ENCODE measurements at regions not wholly inside any gene's neighbourhood (a gene's known extent, or its start where the extent isn't known, plus 50 kb on each side); places are given as distances from the start of the nearest gene placed in this dataset.

DNA sequence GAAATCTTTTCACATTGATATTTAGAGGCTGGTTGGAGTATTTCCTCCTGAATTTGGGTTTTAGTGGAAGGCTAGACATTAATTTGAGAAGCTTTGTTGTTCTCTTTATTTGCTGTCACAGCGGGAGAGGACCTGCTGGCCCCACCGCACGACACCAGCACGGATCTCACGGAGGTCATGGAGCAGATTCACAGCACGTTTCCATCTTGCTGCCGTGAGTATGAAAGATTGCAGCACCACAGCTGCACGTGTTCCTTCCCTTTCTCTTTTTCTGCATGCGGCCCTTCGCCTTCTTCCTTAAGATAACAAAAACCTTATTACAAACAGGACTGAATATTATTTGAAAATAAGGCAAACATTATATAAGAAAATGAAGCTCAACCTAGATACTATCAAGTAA is 555.5 kb downstream of the UTRN start:
- no peak for DNase-seq (ENCODE audit: low spot score in 2 of 2)
- no peak for FAIRE-seq

DNA sequence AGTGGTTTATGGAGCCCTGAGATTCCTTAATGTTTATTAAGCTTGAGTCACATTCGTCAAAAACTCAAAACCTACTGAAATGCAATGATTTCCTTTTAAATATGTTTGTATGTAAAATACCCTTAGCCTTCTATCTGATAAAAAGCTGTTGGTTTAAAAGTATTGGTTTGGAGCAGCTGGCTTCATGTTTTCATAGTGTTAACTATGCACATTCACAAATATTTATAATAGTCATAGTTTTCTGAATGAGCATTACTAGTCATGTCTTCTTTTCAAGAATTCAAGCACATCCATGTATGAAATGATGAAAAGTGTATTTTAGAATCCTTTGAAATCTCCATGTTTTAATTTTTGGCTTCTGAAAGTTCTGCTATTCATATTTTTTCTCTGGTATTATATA is 558.6 kb downstream of the UTRN start:
- no peak for DNase-seq (ENCODE audit: low spot score in 2 of 2)
- FAIRE-seq, result no peak

DNA sequence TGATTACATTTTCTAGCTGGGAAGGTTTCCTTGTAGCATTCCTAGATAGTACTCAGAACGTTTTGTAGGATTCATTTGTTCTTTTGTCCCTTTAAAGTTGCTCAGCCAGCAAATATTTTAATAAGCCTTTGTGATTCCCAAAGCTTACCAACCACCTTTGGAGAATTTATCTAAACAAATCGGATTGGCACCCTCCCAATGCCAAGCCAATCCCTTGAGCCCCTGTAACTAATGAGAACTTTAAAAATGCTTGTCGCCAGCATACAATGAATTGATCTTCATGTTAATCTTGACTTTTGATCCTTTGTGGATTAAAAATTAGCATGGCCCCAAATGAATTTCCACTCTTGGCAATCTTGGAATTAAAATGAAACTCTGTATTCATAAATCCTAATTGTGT is 559.5 kb downstream of the UTRN start:
- DNase-seq (ENCODE audit: low spot score in 2 of 2) (no peak), FAIRE-seq (no peak)

DNA sequence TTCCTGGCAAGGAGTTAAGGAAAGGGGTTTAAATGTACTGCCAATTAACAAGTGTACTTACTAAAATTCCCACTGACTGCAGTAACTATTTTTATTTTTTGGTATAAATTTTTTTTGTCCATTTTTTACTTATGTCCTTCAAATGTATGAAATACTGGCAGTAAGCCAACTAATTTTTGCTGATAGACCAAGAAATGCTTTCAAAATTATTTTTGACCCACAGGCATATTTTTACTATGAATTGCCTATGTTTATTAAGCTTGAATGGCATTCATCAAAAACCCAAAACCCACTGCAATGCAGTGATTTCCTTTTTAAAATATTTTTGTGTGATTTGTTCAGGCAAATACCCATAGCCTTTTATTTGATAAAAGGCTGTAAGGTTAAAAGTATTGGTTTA is 560.1 kb downstream of the UTRN start:
- DNase-seq (ENCODE audit: low spot score in 2 of 2) (no peak), FAIRE-seq (no peak)

DNA sequence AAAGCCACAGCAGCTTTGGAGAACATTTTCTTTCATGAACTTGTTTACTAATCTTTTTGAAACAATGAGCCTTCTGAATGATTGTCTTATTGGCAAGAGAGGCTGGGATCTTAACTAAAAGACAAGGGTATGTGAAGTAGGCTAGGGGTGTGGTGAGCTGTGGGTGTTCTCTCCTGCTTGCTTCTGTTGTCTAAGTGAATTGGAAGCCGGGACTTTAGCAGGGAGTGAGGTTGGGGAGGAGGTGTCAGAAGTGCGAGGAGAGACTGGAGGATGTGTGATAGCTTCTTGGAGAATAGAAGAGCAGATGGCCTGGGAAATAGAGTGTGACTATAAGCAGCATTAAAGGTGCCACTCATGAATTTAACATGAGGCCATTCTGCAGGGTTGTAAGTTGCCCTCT is 562.8 kb downstream of the UTRN start:
- FAIRE-seq (no peak), DNase-seq (ENCODE audit: low spot score in 2 of 2) (peak in 1 of 2 donors; percentile 5)

DNA sequence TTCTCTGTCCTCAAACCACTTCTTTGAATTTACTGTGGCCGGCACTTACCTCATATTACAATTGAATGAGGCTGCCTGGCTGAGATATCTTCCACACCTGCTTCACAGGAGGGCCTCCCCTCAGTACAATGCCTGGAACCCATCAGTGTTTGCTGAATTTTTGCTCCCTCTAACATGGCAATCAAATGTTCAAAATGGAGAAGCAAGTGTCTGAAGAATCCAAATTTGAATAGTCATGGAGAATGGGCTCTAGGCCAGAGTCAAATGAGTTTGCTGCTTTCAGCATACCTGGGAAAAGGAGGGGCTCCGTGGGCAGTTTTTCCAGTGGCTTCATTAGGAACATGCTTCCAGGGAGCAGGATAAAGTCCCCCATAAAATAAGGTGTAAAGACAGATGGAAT is 564.8 kb downstream of the UTRN start:
- no peak for DNase-seq (ENCODE audit: low spot score in 2 of 2)
- FAIRE-seq, result no peak

DNA sequence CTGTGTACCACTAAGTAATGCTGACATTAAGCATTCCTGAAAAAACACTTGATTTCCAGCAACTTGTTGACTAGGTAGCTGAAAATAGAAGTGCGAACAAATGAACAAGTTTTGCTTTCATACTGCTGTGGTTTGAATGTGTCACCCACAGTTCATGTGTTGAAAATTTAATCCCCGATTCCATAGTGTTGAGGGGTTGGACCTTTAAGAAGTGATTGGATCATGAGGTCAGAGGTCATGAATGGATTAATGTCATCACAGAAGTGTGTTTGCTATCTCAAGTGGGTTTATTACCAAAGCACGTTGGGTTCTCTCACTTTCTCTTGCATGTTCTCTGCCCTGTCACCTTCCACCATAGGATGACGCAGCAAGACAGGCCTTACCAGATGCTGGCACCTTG is 568.5 kb downstream of the UTRN start:
- no peak for DNase-seq (ENCODE audit: low spot score in 2 of 2)
- no peak for FAIRE-seq

DNA sequence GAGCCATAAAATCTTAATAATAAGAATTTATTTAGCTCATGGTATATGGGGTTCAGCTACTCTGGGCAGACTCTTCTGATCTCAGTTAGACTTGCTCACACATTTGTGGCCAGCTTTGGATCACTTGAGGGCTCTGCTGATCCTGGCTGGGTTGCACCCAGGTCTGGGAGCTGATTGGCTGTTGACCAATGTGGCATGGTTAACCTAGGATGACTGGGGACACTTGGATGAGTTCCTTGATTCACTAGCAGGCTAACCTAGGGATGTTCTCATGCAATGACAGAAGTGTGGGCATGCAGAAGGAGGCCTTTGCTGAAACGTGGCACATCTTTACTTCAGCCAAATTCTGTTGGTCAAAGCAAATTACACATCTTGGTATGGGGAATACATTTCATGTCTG is 569.5 kb downstream of the UTRN start:
- FAIRE-seq (no peak), DNase-seq (ENCODE audit: low spot score in 2 of 2) (no peak)

DNA sequence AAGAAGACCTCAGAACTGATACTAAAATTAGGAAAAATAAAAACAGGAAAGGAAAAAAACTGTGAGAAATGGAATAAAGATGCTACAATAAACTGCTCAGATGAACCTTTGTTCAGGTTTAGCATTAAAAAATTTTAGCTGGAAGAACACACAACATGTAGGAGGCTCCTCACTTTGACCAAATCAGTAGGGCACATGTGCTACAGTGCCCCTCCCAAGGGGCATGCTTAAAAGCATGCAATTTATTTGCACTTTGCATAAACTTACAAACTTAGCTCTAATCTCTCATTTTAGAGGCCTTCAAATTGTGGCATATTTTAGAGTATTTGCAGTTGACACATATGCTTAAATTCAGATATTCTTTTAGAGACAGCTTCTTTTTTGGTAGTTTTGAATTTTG is 570.2 kb downstream of the UTRN start:
- DNase-seq (ENCODE audit: low spot score in 2 of 2) (no peak), FAIRE-seq (no peak)

DNA sequence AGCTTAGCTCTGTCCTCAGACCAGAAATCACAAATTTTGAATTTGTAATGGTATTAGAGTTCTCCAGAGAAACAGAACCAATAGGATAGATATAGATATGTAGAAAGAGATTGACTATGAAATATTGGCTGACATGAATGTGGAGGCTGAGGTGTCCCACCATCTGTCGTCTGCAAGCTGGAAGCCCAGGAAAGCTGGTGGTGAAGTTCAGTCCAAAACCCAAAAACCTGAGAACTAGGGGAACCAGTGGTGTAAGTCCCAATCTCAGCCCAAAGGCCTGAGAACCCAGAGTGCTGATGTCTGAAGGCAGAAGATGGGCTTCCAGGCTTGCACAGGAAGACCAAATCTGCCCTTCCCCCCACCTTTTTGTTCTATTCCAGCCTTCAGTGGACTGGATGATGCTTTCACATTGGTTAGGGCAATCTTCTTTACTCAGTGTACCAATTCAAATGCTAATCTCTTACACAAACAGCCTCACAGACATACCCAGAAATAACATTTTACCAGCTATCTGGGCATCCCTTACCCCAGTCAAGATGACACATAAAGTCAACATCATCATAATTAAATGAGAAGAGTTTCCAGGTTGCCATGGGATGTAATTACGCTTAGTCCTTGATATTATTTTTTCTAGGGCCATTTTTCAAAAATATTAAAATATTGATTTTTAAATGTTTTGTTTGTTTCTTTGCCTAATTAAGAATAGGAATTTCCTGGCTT is 570.8 kb downstream of the UTRN start:
- DNase-seq (ENCODE audit: low spot score in 2 of 2) (no peak), FAIRE-seq (no peak)

DNA sequence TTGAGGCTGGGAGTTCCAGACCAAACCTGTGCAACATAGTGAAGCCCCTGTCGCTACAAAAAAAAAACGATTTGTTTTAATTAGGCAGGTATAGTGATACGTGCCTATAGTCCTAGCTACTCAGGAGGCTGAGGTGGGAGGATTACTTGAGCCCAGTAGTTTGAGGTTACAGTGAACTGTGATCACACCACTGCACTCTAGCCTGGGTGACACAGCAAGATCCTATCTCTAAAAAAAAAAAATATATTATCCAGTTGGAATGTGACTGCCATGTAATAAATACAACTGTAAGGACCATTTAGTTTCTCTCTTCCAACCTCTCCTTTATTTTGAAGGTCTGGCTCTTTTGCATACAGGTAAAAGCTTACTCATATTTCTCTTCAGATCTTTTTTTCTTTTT is 571.5 kb downstream of the UTRN start:
- DNase-seq (ENCODE audit: low spot score in 2 of 2) (no peak), FAIRE-seq (no peak)

DNA sequence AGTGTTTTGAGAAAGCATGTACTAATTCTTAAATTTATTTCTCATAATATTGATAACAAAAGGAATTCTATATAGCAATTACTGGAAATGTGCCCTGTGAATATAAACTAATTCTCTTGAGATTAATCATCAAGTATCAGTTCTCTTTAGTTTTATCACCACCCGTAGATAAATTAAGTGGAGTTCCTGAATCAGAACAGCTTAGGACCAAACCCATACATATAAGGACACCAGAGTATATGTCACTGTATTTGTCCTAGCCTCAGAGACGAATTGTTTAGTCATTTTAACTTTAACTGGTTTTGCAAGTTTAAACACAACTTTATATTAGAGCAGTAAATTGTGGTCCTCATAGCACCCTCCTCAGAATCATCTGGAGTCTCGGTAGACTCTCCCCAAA is 572.0 kb downstream of the UTRN start:
- DNase-seq (ENCODE audit: low spot score in 2 of 2) (no peak), FAIRE-seq (no peak)

DNA sequence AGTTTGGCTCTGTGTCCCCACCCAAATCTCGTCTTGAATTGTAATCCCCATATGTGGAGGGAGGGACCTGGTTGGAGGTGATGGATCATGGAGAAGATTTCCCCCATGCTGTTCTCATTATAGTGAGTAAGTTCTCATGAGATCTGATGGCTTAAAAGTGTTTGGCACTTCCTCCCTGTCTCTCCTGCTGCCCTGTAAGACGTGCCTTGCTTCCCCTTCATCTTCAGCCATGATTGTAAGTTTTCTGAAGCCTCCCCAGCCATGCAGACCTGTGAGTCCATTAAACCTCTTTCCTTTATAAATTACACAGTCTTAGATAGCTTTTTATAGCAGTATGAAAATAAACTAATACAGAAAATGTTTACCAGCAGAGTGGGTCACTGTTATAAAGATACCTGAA is 577.6 kb downstream of the UTRN start:
- no peak for FAIRE-seq
- no peak for DNase-seq (ENCODE audit: low spot score in 2 of 2)

DNA sequence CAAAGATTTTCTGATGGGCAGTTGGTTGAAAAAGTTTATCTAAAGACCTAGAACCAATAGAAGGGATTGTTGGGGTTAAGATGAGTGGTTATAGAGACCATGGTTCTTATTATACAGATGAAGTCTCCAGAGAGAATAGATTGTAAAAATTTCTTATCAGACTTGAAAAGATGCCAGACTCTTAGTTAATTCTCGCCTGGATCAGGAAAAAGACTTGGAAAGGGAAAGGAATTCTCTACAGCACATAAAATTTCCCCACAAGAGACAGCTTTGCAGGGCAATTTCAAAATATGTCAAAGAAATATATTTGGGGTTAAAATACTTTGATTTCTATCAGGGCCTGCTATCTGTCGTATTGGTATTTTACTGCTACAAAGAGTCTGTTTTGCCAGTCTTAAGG is 582.6 kb downstream of the UTRN start:
- FAIRE-seq (no peak), DNase-seq (ENCODE audit: low spot score in 2 of 2) (no peak)

DNA sequence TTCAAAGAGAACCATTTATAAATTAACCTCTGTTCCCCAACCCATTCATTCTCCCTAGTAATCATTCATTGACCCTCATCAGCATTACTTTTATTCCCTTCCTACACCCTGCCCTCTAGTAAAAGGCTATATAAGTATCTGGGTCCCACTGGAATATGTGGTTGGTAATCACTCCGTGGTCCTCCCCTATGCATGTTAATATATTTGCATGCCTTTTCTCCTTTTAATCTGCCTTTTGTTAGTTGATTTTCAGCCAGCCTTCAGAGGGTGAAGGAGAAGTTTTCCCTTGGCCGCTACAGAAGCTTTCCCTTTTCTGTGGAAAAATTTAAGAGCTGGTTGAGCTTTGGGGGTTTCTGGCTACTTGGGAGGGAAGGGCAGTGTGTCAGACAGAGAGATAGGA is 585.6 kb downstream of the UTRN start:
- FAIRE-seq, result no peak
- no peak for DNase-seq (ENCODE audit: low spot score in 2 of 2)

DNA sequence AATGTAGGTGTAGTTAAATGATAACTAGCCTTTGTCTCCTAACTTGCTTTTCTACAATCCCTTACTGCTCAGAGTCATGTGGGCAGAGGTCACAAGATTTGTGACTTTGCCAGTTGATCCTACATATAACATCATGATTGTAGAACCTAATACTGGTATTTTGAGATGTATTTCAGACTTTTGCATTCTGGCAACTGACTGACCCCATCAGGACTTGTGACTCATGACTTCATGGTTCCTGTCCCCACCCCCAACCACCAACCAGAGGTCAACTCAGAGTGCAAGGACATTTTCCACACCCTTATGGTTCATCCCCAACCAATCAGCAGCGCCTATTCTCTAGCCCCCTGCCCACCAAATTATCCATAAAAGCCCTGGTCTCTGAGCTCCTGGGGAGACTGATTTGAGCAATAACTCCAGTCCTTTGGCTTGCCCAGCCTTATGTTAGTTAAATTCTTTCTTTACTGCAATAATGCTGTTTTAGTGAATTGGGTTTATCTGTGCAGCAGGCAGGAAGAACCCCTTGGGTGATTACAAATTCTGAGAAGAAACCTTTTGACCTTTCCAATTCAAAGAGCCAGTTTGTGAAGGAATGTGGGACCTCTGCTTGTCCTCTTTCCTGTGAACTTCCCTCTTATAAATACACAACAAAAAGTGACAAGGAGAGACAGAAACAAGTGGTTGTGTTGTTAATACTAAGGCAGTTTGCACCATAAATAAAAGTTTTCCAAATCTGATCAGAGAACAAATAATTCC is 588.7 kb downstream of the UTRN start:
- no peak for FAIRE-seq
- no peak for DNase-seq (ENCODE audit: low spot score in 2 of 2)

DNA sequence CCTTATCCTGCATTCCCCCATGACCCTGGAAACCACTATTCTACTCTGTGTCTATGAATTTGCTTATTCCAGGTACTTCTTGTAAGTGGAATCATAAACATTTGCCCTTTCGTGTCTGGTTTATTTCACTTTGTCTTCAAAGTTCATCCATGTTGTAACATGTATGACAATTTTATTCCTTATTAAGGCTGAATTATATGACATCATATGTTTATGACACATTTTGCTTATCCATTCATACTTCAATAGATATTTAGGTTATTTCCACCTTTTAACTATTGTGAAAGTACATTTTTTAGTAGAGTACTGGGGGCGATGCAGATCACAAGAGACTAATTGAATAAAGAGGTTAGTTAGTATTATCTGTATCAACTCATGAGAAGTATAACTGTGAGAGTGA is 591.6 kb downstream of the UTRN start:
- no peak for FAIRE-seq
- no peak for DNase-seq (ENCODE audit: low spot score in 2 of 2)

DNA sequence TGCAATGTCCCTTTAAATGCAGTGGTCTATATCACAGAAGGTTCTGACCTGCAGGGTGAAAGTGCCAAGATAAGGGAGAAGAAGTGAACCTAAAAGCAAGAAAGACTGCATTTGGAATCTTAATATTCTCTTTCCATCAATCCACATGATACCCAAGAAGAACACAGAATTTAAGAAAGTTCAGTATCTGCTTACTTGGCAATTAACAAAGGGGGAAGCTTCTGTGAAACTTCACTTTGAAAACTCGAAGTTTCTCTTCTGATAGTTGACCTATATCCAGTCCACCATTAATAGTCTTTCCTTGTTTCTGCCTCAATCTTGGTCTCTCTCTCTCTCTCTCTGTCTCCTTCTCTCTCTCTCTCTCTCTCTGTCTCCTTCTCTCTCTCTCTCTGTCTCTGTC is 592.0 kb downstream of the UTRN start:
- no peak for FAIRE-seq
- no peak for DNase-seq (ENCODE audit: low spot score in 2 of 2)

DNA sequence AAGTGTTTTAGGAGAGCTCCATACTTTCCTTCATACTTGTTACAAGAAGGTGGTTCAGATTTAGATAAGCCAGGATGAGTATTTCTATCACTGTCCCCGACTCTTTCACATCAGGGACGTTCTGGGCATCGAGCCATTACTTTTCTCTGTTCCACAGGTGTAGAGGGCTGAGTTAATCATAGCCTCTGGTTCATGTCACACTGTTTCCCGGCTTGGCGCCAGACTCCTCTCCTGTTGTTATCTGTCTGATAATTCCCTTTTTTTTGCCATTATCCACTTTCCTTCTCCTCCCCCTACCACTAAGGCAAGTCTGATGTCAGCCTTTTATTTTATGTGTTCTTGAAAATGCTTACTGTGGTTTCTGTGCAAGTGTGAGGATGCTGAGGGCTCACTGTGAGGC is 593.4 kb downstream of the UTRN start:
- no peak for DNase-seq (ENCODE audit: low spot score in 2 of 2)
- no peak for FAIRE-seq

DNA sequence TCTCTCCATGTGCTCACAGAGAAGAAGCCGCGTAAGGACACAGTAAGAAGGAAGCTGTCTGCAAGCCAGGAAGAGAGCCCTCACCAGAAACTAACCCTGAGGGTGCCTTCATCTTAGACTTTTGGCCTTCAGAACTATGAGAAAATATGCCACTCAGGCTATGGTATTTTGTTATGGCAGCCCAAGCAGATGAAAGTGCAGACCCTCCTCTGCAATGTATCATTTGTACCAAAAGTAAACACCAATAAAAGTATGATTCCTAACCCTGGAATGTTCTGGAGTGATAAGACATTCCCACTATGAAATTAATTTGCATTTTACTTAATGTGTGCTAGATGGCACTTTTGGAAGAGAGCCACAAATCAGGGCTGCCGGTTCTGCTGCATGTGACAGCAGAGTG is 594.3 kb downstream of the UTRN start:
- FAIRE-seq (no peak), DNase-seq (ENCODE audit: low spot score in 2 of 2) (no peak)

DNA sequence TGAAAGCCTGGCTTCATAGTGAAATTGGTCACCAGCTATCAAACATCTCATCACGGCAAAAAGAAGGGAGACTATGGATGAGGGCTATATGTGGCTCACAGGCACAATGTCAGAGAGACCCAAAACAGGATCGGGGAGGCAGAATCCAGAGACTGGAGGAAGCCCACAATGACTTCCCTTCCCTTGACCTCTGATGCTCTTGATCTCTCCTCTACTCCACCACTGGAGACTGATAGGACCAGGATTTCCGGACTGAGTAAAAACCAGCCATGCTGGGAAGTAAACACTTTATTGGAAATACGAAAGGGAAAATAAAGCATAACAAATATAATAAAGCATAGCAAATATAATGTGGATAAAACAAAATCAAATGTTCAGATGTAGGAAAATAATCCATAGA is 597.3 kb downstream of the UTRN start:
- DNase-seq (ENCODE audit: low spot score in 2 of 2) (no peak), FAIRE-seq (no peak)

DNA sequence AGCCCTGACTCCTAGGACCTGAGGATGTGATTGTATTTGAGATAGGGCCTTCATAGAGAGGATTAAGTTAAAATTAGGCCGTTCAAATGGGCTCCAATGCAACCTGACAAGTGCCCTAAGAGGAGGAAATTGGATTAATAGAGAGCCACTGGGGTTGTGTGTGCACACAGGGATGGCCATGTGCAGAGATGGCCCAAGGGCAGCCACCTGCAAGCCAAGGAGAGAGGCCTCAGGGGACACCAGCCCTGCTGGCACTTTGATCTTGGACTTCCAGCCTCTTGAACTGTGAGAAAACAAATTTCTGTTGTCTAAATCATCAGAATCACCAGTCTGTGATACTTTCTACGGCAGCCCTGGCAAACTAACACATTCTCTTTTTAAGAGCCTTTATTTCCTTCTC is 598.8 kb downstream of the UTRN start:
- FAIRE-seq (no peak), DNase-seq (ENCODE audit: low spot score in 2 of 2) (no peak)

DNA sequence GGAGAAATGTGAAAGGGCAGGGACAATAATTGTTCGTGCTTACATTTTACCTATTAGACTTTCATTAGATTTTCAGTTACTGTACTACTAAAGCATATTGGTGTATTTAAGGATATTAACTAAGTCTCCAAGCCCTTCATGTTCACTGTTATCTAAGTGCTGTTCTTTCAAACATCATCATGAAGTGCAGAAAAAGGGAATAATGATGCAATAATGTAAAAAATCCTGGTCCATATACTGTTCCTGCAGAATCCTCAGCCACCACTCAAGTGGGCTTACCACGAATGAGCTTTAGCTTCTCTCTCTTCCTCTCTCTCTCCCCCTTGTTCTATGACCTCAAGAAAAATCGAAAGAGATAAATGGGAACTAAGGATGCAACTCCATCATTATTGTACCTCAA is 600.7 kb downstream of the UTRN start:
- no peak for DNase-seq (ENCODE audit: low spot score in 2 of 2)
- FAIRE-seq, result no peak
